LNCaP clone FGC (cell line): ENCODE measurements at regions not wholly inside any gene's neighbourhood (a gene's known extent, or its start where the extent isn't known, plus 50 kb on each side); places are given as distances from the start of the nearest gene placed in this dataset.

Experiments used
- DNase-seq: peaks from one replicate; pipeline ENCODE4 v3.0.0-alpha.2; 2011; ENCODE audit warnings: low read depth
- H3K4me3 ChIP-seq: 2 replicates; pipeline ENCODE4 v1.5.1; 2011; ENCODE audit warnings: mild to moderate bottlenecking, low read depth, low read length, control low read depth
- TF ChIP-seq, protein P1 (sequence below): IDR thresholded peaks from 2 replicates; pipeline ENCODE4 v1.5.1; 2012; ENCODE audit warnings: mild to moderate bottlenecking; ENCODE audit not compliant: control insufficient read depth, insufficient read depth; ENCODE audit errors: extremely low read depth

DNA sequence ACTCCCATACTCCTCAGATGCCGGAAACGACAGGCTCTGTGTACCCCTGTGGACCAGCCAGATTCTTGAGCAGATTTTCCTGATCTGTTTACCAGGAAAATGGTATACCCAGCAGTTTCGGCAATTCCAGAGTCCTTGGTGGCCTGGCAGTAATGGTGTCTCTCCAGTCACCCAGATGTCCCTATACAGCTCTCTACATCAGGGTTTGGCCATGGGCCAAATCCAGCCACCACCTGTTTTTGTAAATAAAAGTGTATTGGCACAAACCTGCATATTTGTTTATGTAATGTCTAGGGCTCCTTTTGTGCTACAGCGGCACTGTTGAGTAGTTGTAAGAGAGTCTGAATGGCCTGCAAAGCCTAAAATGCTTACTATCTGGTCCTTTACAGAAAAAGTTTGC lies 491.3 kb downstream of the RPS24 start:
- no peak overlapping the region for H3K4me3 ChIP-seq
- TF ChIP-seq, protein P1, sequence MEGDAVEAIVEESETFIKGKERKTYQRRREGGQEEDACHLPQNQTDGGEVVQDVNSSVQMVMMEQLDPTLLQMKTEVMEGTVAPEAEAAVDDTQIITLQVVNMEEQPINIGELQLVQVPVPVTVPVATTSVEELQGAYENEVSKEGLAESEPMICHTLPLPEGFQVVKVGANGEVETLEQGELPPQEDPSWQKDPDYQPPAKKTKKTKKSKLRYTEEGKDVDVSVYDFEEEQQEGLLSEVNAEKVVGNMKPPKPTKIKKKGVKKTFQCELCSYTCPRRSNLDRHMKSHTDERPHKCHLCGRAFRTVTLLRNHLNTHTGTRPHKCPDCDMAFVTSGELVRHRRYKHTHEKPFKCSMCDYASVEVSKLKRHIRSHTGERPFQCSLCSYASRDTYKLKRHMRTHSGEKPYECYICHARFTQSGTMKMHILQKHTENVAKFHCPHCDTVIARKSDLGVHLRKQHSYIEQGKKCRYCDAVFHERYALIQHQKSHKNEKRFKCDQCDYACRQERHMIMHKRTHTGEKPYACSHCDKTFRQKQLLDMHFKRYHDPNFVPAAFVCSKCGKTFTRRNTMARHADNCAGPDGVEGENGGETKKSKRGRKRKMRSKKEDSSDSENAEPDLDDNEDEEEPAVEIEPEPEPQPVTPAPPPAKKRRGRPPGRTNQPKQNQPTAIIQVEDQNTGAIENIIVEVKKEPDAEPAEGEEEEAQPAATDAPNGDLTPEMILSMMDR: no peak
- DNase-seq: no peak

DNA sequence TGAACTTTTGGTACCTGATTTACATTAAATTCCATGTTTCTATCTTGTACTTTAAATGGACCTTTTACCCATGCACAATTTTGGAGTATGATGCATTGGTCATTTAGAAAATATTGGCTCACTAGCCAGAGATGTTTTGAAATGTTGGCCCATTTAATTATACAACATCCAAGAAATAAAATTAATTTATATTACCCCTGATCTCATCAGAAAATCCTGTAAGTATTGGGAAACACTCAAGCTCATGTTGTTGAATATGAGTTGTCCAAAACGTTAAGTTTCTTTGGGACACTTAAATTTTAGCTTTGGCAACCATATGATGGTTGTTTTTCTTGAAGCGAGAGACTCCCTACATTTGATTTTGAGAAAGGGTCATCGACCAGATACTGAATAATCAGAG lies 492.7 kb downstream of the RPS24 start:
- DNase-seq: no peak
- no peak overlapping the region for H3K4me3 ChIP-seq
- TF ChIP-seq, protein P1: no peak

DNA sequence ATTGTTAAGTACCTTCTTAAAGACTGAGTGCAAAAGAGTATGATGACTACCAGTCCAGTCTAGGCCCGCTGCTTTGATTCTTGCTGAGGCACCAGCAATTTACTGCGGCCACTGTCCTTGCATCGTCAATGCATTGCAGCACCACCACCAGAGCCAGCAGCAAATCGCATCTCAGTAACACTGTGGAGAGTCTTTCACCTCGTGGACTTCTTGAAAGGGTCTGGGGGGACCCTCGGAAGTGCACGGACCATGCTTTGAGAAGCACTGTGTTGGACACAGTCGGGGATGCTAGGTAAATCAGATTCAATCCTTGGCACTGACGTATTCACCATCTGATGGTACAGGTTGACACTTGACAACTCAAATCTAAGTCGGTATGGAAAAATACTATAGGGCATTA lies 493.6 kb downstream of the RPS24 start:
- DNase-seq: no peak
- H3K4me3 ChIP-seq: no peak overlapping the region
- TF ChIP-seq, protein P1: no peak

DNA sequence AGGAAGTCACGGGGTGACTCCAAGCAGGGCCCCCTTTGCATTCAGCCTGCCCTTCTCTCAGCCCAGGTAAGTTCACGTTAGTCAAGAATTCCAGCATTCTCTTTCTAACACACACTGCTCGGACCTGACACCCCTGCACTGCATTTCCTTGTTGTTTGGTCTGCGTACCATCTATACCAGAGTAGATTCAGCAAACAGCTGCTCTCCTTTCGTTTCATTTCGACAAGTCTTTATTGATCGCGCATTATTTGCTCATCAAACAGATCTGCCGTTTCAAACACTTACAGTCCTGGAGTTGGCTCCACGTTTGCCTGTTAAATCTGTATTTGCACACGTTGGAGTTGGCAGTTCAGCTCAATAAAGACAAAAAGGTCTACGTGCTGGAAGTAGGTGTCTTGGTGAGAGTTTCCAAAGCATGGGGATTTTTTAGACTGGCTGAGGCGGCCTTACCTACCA lies 495.1 kb downstream of the RPS24 start:
- TF ChIP-seq, protein P1: no peak
- peak; percentile 99 for DNase-seq
- peak overlapping the region; percentile 25 for H3K4me3 ChIP-seq

DNA sequence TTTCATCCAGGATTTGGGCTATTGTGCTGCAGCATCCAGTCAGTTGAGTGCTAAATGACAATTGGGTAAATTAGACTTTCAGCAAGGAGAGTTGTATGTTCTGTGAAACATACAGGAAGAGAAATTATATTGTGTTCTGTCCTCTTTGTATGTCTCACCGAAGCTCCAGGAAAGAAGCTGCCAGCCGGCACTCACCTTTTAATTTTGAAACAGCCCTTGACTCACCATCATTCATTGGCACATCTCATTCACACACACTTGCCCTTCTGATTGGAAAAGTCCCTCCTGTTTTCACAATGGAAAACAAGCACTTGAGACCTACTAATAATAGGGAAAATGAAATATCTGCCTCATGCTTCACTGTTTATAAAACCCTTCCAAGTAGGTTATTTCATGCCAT lies 495.6 kb downstream of the RPS24 start:
- DNase-seq: no peak
- H3K4me3 ChIP-seq: 0 out of 2 replicates have a peak overlapping the region, but pooled peaks have one; percentile 25
- TF ChIP-seq, protein P1: no peak

DNA sequence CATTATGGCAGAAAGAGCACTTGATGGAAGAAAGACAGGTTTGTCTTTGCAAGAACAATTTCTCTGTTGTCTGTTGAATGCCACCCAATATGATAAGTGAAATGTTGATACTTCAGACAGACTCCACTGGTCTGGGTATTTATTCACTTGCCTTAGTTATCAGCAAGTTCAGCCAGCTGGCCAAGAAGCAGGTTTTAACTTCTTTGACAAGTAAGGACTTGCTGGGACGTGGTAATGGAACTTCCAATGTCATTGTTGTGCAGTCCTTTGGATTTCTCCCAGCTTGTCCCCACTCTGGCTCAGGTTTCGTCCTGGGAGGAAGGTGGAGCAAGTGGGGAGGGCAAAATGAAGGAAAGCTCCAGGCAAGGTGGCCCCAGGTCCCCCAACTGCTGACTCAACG lies 497.4 kb downstream of the RPS24 start:
- TF ChIP-seq, protein P1: no peak
- DNase-seq: no peak

DNA sequence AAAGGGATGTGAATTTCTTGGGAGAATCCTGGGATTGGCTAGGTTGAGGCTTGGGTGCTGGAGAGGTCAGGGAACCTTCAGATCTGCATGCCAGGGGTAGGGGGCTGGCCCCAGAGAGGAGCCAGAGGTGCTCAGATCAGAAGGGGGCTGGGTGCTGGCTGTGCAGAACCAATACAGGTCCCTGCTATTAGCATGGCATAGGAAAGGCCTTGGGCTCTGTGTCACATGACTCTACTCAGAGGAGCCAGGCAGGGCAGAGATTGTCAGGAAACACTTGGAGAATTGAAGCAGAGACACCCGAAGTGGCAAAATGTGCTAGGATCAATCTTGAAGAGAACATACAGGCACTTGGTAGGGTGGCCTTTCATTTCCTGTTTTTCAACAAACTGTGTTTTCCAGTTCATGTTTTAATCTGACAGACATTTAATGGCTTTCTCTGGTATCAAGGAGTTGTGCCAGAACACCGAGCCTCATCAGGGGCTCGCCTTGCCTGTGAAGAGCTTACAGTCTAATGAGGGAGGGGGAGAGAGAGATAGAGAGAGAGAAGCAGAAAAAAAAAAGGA lies 498.9 kb downstream of the RPS24 start:
- no peak overlapping the region for H3K4me3 ChIP-seq
- DNase-seq: no peak
- TF ChIP-seq, protein P1: no peak

More for the DNA sequence above, 497.4 kb downstream of the RPS24 start:
- no peak overlapping the region for H3K4me3 ChIP-seq
